ENCODE measurements at regions not wholly inside any gene's neighbourhood (a gene's known extent, or its start where the extent isn't known, plus 50 kb on each side); places are given as distances from the start of the nearest gene placed in this dataset.

DNA sequence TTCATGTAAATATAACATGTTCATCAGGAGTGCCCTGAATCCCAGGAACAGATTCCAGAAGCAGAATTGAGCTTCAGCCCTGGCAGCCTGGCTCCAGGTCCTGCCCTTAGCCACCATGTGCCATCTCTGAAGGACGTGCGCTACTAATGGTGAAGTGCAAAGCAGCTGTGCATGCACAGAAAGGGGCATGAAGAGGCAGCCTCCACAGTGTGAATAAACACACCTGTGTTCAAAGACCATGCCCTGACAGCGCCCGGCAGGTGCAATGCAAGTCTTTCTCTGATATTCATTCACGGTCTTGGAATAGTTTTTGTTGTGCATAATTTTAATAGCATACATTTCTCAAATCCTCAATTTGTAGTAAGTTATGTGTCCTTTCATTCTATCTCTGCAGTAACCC lies 250.4 kb upstream of the TCERG1L start:
- no peak for DNase-seq (ENCODE audit: low read depth in 2 of 2)

DNA sequence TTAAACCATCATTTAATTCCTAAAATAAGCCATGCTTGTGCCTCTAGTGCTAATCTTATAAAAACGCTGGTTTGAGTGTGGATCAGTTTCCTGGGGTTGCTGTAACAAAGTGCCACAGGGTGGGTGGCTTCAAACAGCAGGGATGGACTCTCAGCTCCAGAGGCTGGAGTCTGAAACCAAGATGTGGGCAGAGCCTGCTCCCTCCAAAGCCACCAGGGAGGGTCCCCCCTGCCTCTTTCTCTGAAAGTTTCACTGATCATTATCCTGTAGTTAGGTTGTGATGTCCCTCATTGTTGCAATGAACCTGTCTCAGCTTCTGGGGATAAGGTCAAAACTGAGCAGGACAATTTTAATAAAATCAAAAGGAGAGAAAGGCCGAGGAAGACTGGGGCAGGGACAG lies 251.9 kb upstream of the TCERG1L start:
- DNase-seq (ENCODE audit: low read depth in 2 of 2): no peak

DNA sequence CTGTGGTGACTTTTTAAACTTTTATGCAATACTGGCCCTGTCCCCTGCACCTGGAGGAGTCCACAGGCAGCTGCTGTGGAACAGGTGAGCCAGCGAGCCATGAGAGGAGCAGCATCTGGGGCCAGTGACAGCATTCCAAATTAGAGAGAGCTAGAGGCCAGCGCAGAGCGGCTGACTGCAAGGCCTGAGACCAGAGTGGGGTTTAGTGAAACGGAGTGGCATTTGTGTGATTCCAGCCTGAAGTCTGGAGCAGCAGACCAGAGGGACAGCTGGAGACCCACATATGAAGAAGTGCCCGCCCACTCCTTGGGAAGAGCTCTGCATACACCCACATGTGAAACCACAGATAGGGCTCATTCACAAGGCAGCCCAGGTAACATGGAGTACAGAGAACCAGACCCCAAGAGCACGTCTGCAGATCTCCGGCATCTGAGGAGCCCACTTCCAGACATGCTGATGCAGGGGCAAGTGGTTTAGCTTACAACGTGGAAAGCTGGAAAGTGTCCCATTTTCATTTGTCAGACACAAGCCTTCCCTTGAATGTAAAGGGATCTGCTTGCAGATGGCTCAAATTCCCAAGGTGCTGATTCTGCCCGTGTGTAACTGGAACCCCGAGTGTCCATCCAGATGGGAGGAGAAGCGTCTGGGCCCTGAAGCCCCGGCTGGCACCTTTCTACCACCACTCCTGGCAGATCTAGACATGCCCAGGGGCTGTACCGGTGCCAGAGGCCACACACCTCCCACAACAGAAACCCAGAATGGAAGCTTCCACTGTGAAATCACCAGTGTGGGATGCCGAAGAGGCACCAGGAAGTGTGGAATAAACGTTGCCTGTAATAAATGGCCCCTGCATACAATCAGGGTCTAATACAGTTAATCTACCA lies 256.0 kb upstream of the TCERG1L start:
- no peak for DNase-seq (ENCODE audit: low read depth in 2 of 2)

DNA sequence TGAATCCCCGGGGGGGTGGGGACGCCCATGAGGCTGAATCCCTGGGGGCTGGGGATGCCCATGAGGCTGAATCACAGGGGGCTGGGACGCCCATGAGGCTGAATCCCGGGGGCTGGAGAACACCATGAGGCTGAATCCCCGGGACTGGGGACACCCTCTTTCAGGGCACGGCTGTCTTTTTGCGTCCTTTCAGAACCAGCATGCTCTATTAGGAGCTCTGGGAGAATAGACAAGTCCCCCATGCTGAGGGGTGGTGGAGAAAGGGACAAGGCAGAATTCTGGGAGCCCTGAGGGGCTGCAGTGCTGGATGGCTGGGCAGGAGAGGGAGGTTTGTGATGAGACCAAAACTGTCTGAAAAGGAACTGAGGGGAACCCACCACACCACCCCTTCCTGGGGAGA lies 257.3 kb upstream of the TCERG1L start:
- no peak for DNase-seq (ENCODE audit: low read depth in 2 of 2)

DNA sequence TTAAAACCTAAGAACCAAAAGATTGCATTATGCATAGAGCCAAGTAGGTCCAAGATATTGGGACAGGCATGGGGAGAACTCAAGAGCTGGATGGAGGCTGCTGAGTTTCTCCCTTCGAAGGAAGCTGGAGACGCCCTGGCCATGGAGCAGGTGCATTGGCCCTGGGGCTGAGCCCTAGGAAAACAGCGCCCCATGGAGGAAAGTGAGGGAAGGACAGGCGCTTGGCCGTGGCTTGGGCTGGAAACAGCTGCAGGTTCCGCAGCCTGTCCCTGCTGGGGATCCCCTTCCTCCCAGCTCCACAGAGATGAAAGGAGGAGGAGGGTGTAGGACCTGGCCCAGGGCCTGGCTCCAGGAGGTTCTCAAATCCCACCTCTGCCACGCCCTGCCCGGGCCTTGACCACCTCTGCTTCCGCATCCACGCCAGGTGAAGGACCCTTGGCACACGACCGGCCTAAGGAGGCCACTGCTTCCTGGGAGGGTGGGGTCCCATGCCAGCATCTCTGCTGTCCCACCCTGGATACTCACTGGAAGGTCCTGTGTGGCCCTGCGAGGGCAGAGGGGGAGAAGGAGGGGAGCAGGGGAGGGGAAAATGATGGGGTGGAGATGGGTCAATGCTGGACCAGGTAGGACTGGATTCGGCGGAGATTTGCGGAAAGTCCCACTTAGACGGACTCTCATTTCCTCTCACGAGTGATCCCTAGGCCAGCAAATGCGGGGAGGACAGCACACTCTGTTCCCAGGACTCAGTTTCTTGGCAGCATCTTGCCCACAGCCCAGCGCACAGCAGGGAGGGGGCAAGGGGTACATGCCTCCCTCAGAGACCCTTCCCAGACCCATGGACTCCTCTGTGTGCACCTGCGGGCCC lies 258.6 kb upstream of the TCERG1L start:
- DNase-seq (ENCODE audit: low read depth in 2 of 2): no peak

DNA sequence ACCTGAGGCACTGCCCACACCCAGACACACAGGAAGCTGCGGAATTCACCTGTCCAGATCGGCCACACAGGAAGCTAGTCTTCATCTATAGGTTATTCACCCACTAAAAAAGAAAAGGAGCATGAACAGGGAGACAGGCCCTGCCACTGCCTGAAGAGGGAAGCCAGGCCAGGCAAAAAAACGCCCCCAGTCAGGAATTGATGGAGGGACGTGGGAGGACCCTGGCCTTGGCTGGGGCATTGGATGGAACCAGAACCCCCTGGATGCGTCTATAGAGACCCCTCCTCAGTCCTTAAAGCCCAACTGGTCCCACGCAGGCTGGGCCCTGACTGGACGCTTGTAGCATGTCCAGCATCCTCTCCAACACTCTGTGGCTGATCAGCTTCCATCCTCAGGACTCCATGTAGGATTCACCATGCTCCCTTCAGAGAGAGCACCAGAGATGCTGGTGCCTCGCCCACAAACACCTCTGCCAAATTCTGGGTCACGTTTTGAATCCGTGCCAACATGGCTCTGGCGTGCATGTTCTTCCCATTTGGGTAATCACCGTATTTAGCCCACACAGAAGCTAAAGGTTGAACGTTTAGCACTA lies 259.3 kb upstream of the TCERG1L start:
- DNase-seq (ENCODE audit: low read depth in 2 of 2): no peak

DNA sequence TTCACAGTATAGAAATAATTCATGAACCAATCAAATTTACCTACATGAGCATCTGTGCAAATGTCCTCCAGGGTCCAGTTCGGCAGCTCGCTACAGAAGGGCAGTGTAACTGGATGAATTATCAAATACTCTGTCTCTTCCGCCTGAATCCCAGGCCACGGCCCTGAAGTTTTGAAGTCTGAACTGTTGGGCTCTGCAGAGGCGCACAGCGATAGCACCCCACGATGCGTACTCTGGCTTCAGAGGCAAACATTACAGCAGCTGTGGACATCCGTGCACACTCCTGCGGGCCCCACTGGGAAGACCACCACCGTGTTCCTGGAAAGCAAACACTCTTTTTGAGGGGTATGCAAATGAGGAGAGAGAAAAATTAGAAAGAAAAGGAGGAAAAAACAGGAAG lies 259.8 kb upstream of the TCERG1L start:
- no peak for DNase-seq (ENCODE audit: low read depth in 2 of 2)

DNA sequence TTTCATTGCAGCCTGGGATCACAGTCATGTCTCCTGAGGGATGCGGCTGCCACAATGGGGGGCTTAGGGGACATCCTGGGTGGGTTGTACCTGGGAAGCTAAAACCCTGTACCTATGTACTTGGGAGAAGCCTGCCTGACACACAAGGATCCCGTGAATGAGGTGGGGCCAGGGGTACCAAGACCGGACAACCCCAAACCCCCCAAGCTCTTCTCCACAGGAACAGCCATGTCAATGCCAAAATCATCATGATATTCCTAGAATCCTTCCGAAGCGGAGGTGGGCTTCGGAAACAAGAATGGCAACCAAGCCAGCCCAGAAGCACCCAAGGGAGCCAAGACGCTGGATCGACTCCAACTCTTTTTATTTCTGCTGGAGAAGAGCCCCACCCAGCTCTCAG lies 260.3 kb upstream of the TCERG1L start:
- no peak for DNase-seq (ENCODE audit: low read depth in 2 of 2)

DNA sequence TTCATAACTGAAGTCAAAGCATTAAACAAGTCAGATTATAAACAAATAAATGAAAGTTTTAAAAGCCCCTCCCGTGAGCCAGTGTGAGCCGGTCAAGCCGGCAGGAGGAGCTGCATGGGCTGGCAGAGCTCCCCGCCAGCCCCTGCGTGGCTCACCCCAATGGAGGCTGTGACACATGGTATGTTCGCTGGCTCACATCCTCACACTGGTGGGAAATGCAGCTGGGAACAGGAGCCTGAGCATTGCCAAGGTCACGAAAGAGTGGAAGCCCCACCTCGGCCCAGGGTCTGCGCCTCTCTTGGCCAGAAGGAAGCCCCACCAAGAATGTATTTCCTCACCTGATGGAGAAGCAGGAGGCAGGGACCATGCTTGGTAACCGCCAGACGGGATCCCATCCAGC lies 261.7 kb upstream of the TCERG1L start:
- DNase-seq (ENCODE audit: low read depth in 2 of 2): no peak

DNA sequence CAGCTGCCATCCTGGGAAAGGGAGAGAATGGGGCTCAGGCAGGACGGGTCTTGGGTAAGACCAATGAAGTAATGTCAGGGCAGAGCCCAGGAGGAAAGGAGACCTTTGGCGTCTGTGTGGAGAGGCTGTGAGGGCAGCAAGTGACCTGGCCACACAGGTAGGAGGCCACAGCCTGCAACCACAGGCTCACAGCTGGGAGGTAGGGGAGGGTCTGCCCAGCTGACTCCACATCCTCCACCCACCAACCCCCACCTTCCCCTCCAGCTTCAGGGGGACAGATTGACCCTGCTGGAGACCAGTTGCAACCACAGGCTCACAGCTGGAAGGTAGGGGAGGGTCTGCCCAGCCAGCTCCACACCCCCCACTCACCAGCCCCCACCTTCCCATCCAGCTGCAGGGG lies 262.2 kb upstream of the TCERG1L start:
- DNase-seq (ENCODE audit: low read depth in 2 of 2): no peak

DNA sequence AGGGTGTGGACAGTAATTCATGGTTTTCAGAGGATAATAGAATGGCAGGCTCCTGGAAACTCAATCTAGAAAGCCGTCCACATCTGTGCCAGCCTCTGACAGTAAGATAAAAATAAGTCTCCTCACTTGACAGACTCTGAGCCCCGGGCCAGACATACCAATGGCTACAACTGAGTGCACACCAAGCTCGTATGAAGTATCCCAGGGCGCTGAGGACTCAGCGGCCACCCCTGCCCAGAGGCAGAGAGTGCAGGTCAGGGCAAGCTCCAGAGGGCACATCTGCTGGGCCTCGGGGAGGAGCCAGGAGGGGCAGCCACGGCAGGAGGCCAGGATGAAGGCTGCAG lies 262.8 kb upstream of the TCERG1L start:
- DNase-seq (ENCODE audit: low read depth in 2 of 2): no peak

DNA sequence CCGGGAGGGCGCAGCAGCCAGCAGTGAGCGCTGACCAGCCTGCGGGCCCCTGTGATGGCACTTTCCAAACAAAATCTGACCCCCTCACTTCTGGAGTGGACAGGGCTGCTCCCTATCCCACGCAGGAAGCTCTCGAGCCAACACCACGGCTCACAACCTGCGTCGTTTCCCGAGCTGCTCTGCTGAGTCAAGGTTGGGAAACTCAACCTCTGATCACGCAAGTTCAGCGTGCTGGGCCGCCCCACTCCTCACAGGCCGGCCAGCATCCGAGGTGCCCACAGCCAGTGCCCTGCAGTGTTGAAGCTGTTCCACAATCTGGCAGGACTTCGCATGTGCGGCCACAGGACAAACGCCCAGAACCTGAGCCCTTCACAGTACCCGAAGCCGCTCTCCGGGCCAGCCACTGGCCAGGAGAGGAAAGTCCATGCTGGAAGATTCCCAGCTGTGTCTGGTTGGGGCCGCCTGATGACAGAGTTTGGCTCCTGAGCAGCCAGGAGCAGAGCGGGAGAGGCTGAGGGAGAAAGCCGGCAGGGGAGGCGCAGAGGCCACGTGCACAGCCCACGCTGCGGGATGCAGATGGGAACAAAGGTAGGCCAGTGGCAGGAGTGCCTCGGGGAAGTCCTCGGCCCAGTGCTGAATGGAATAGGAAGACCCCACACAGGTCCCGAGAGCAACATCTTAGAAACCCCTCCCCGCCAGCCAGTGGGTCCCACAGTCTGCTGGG lies 263.3 kb upstream of the TCERG1L start:
- no peak for DNase-seq (ENCODE audit: low read depth in 2 of 2)

DNA sequence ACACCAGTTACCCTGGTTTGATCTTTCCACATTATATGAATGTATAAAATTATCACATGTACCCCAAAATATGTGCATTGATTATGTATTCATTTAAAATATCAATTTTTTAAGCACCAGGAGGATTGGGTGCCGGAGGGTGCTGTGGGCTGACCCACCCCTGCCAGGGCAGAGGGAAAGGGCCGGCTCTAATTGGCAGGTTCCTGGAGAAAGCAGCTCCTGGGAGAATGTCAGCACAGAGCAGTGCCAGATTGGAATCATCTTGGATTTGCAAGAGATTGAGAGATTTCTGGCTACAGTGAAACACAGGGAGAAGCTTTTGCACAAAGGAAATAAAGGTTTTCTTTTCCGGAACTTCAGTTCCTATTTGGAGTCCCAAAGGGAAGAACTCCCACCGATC lies 264.4 kb upstream of the TCERG1L start:
- no peak for DNase-seq (ENCODE audit: low read depth in 2 of 2)

DNA sequence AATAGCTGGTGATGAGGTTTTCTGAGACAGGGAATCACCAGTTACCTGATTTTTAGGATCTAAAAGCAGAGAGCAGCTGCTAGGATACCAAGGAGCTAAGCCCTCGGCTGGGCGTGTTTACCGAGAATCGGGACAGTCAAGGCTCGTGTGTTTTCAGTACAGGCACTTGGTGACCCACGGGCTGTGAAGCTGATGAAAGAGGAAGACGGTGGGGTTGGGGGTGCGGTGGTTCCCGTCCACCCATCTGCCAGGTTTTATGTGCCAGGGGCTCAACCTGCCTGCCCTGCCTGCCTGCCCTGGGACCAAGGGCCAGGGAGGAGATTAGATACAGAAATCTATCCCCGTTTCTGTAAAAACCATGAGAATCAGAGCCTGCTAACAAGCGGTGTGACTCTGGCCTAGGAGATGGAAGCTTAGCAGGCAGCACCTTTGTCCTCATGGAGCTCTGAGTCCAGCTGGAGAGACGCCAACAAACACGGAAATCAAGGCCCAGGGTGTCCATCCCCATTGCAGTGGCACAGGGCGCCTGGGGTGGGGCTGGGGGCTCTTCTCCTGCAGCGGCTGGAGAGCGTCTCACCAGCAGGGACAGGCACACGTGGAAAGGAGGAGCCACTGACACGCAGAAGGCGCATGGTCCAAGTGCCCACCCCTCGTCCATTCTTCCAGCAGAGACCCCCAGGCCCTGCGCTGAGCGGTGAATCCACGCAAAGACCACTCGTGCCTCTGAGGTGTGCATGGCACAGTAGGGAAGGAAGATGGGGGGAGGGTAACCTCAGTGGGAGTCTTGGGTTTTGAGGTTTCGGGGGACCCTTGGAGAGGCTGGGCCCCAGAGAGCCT lies 265.0 kb upstream of the TCERG1L start:
- DNase-seq (ENCODE audit: low read depth in 2 of 2): no peak

DNA sequence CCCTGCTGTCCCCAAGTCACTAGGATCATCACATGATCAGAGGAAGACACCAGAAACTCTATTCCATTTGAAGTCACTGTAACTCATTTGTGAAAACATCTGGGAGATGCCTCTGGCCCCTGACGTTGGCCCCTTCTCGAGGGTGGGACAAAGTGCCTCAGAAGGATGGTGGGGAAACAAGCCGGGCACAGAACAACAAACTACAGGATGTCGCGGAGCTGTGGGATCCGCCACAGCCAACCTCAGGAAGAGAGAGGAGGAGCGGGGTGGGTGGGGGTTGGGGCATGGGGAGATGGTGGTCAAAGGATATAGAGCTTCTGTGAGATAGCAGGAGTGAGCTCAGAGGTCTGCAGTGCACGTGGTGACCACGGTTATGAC lies 265.6 kb upstream of the TCERG1L start:
- no peak for DNase-seq (ENCODE audit: low read depth in 2 of 2)

DNA sequence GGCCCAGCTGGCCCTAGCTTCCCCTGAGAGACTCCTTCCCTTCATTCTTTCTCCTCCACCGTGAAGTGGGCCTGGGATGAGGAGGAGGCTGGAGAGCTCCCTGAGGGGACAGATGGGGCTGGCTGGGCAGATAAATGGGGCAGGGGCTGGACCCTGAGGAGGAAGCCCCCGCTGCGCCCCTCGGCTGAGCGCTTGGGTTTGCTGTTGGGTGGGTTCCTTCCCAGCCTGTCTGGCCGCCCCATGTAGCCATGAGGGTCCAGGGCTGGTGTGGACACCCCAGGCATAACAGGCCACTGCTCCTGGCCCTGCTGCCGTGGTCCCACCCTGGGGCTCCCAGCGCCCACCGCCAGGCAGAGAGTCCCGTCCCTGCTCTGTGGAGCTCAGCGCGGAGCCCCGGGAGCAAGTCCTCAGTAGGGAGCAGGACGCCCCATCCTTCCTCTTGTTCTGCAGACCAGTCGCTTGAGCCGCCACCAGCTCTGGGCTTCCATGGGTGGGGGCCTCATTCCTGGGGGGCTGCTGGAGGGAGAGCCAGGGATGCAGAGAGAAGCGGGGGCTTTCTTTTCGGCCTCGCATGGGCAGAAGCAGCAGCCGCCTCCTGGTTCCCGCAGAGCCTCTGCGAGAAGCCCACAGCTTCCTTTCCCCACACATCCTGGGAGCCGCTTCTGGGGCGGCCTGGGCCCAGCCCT lies 266.4 kb upstream of the TCERG1L start:
- DNase-seq (ENCODE audit: low read depth in 2 of 2): no peak

DNA sequence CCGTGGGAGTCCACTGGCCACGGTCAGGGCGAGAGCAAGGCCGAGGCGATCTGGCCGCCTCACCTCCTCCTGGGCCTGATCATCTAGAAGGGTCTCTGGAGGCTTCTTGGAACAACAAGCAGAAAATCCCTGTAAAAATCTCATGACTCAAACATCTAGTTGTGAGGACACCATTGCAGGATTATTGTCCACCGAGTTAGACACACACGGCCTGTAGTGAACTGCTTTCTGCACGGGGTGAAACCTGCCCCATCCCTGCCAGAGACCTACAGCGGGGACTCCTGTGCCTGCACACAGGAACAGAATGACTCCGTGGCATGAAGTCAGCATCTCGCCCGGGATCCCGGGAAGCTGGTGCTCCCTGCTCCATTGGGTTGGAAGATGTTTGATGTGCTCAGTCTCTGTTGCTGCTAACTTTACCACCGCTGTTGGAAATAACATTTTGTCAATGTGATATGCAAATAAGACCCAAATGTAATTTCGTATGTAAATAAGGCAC lies 267.0 kb upstream of the TCERG1L start:
- DNase-seq (ENCODE audit: low read depth in 2 of 2): no peak

DNA sequence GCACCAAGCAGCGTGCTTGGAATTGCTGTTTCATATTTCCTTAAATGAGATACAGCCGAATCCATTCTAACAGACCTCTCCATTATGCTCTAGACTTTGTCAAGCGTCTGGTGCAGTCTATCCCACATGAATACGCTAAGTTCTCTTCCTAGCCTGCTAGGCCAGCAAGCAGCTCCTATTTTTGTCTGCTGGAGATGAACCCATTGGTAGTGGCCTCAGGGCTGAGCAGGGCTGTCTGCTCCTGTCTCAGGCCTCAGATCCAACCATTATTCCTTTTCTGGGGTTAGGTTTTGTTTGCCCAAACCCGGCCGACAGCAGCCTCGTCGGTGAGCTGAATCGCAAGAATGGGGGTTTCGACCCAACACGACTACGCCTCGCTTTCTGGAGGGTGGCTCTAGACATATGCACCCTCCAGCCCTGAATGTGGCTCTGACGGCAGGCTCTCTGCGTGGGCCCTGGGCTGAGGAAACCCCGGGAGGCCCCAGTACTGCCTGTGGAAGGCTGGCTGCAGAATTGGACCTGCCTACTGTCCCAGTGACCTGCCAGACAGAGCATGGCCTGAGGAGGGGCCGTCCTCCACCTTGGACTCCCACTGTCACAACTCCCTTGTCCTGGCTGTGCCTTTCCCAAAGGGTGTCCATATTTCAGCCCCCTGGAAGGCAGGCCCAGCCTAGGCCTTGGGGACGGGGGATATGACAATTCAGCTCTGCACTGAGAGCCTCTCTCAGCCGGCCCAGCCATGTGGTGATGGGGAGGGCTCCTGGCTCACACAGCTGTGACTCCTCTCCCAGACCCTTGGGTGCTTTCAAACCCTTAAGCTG lies 267.9 kb upstream of the TCERG1L start:
- DNase-seq (ENCODE audit: low read depth in 2 of 2): no peak

DNA sequence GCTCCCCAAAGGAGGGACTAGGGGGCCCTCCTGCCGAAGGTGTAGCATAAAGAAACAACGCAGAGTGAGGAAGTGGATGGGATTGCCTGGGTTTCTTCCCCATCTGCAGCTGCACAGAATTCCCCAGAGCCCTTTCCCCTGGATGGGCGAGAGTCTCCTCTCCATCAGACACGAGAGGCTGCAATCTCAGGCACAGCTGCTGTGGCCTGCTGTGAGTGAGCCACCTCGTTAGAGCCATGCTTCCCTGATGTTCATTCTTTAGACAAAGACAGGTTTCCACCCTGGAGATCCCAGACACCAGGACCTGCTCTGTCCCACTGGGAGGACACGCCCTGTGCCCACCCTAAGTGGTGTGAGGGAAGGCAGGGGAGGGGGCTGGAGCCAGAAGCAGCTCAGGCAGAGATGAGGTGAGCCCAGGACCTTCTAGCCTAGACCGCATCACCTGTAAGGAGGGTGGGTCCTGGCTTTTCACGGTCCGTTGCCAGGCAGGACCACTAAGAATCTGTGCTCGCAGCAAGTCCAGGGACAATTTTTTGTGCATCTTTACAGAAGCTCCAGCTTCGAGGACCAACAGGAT lies 268.6 kb upstream of the TCERG1L start:
- no peak for DNase-seq (ENCODE audit: low read depth in 2 of 2)

Measured in stimulated activated CD4-positive, alpha-beta T cell treated with anti-CD3 and anti-CD28 coated beads, Interleukin-12 subunit alpha, Interleukin-12 subunit beta, amount 100 ng/mL, for 24 hours (primary cell).